Sigmoid colon (tissue), 3 donors: ENCODE measurements at regions not wholly inside any gene's neighbourhood (a gene's known extent, or its start where the extent isn't known, plus 50 kb on each side); places are given as distances from the start of the nearest gene placed in this dataset.

Experiments used
- POLR2A ChIP-seq, 2 donors: fragments of 450-650 bp; IDR thresholded peaks; one replicate each; pipeline ENCODE4 v1.6.1; 2016; ENCODE audit warnings: antibody characterized with exemption in 2 of 2, mild to moderate bottlenecking in 2 of 2, moderate library complexity in 2 of 2
- TF ChIP-seq, protein P1 (sequence below), 4 experiments: fragments of 450-650 bp in 3 of 4; fragments of 200-600 bp in 1 of 4; IDR thresholded peaks; one replicate each; pipeline ENCODE4 v1.5.1; 2016 to 2019; ENCODE audit warnings: antibody characterized with exemption in 4 of 4, mild to moderate bottlenecking in 3 of 4, moderate library complexity in 2 of 4

DNA sequence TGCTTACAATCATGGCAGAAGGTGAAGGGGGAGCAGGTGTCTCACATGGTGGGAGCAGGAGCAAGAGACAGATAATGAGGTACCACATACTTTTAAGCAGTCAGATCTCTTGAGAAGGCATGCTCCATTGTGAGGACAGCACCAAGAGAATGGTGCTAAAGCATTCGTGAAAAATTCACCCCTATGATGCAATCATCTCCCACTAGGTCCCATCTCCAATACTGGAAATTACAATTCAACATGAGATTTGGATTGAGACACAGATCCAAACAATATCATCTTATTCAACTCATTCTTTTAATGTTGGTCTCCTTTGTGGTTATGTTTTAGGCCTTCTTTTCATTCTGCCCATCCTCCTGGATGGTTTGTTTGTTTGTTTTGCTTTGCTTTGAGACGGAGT, 54.1 kb upstream of the PDLIM5 start:
- TF ChIP-seq, protein P1, sequence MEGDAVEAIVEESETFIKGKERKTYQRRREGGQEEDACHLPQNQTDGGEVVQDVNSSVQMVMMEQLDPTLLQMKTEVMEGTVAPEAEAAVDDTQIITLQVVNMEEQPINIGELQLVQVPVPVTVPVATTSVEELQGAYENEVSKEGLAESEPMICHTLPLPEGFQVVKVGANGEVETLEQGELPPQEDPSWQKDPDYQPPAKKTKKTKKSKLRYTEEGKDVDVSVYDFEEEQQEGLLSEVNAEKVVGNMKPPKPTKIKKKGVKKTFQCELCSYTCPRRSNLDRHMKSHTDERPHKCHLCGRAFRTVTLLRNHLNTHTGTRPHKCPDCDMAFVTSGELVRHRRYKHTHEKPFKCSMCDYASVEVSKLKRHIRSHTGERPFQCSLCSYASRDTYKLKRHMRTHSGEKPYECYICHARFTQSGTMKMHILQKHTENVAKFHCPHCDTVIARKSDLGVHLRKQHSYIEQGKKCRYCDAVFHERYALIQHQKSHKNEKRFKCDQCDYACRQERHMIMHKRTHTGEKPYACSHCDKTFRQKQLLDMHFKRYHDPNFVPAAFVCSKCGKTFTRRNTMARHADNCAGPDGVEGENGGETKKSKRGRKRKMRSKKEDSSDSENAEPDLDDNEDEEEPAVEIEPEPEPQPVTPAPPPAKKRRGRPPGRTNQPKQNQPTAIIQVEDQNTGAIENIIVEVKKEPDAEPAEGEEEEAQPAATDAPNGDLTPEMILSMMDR (IDR thresholded peaks at IDR 0.05) = no peak
- TF ChIP-seq POLR2A (IDR thresholded peaks at IDR 0.05) = no peak
